Central memory CD8-positive, alpha-beta T cell (primary cell): ENCODE measurements at regions not wholly inside any gene's neighbourhood (a gene's known extent, or its start where the extent isn't known, plus 50 kb on each side); places are given as distances from the start of the nearest gene placed in this dataset.

Source experiments
- ATAC-seq: fragments of 150-1000 bp; cut with Tn5 transposase; replicated peaks from 2 replicates; pipeline ENCODE4 v1.10.0; 2022; ENCODE audit warnings: mild to moderate bottlenecking, moderate FRiP score, moderate number of reproducible peaks; ENCODE audit not compliant: poor library complexity, severe bottlenecking; ENCODE audit errors: extremely low read depth
- DNase-seq, 2 donors: peaks; one replicate each; pipeline ENCODE4 v3.0.0; 2021; ENCODE audit warnings: low spot score in 2 of 2
- H3K27ac Mint-ChIP-seq: one replicate; pipeline ENCODE4 v1.8.0; 2022; ENCODE audit warnings: low read depth, mild to moderate bottlenecking, moderate library complexity, mixed read lengths
- H3K27me3 Mint-ChIP-seq: one replicate; pipeline ENCODE4 v1.8.0; 2022; ENCODE audit warnings: mixed read lengths
- H3K36me3 Mint-ChIP-seq: one replicate; pipeline ENCODE4 v1.8.0; 2022; ENCODE audit warnings: mild to moderate bottlenecking, moderate library complexity, mixed read lengths; ENCODE audit not compliant: insufficient read depth
- H3K4me1 Mint-ChIP-seq: one replicate; pipeline ENCODE4 v1.8.0; 2022; ENCODE audit warnings: mixed read lengths
- H3K4me3 Mint-ChIP-seq: one replicate; pipeline ENCODE4 v1.8.0; 2022; ENCODE audit warnings: mild to moderate bottlenecking, moderate library complexity, mixed read lengths
- H3K9me3 Mint-ChIP-seq: one replicate; pipeline ENCODE4 v1.8.0; 2022; ENCODE audit warnings: mixed read lengths

GRCh38 chr21:27721675-27722074 lies 754.8 kb upstream of the ADAMTS5 start:
- Mint-ChIP-seq H3K9me3 (peaks cover 14% of the 10 kb centered on the region), H3K27ac (no peak overlapping the region), H3K4me3 (no peak overlapping the region), H3K36me3 (no peaks in the 10 kb centered on the region), H3K4me1 (no peaks in the 10 kb centered on the region), H3K27me3 (no peaks in the 10 kb centered on the region)
- DNase-seq = no peak
- no peak for ATAC-seq

DNA sequence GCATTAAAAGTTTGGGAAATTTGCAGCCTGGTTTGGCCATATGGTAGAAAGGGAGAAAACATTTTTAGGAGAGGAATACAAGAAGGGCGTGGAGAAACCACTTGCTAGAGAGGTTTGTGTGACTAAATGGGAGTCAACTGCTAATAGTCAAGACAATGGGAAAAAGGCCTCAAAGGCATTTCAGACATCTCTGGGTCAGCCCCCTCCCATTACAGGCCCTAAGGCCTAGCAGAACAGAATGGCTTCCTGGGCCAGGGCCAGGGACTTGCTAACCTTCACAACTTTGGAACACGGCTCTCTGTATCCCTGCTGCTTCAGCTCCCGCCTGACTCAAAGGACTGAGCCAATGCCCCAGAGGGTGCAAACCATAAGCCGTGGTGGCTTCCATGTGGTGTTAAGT lies 752.3 kb upstream of the ADAMTS5 start:
- DNase-seq (no peak), ATAC-seq (no peak)
- H3K27me3 Mint-ChIP-seq = no peaks in the 10 kb centered on the region
- H3K4me1 Mint-ChIP-seq = no peaks in the 10 kb centered on the region
- no peaks in the 10 kb centered on the region for H3K36me3 Mint-ChIP-seq
- no peak overlapping the region for H3K27ac Mint-ChIP-seq
- H3K4me3 Mint-ChIP-seq = no peak overlapping the region
- peaks cover 4% of the 10 kb centered on the region for H3K9me3 Mint-ChIP-seq

- no peak overlapping the region for H3K4me3 Mint-ChIP-seq
- H3K4me1 Mint-ChIP-seq = no peaks in the 10 kb centered on the region
- peaks cover 4% of the 10 kb centered on the region for H3K9me3 Mint-ChIP-seq
- ATAC-seq = no peak
- H3K36me3 Mint-ChIP-seq = no peaks in the 10 kb centered on the region
- H3K27ac Mint-ChIP-seq = no peak overlapping the region
- no peak for DNase-seq
- no peaks in the 10 kb centered on the region for H3K27me3 Mint-ChIP-seq
Measured at GRCh38 chr21:27715131-27715530, 748.2 kb upstream of the ADAMTS5 start.

GRCh38 chr21:27713154-27714109 lies 746.5 kb upstream of the ADAMTS5 start:
- no peak overlapping the region for H3K4me3 Mint-ChIP-seq
- peaks cover 9% of the 10 kb centered on the region for H3K9me3 Mint-ChIP-seq
- H3K27me3 Mint-ChIP-seq = no peaks in the 10 kb centered on the region

GRCh38 chr21:27704567-27705166 lies 737.8 kb upstream of the ADAMTS5 start:
- H3K9me3 Mint-ChIP-seq = peaks cover 11% of the 10 kb centered on the region
- no peaks in the 10 kb centered on the region for H3K4me1 Mint-ChIP-seq
- H3K36me3 Mint-ChIP-seq = peaks cover 1% of the 10 kb centered on the region
- no peak overlapping the region for H3K27ac Mint-ChIP-seq
- ATAC-seq (no peak), DNase-seq (no peak)
- H3K4me3 Mint-ChIP-seq = no peak overlapping the region
- no peaks in the 10 kb centered on the region for H3K27me3 Mint-ChIP-seq

More at GRCh38 chr21:27713154-27714109, 746.5 kb upstream of the ADAMTS5 start:
- no peaks in the 10 kb centered on the region for H3K36me3 Mint-ChIP-seq
- H3K27ac Mint-ChIP-seq = no peak overlapping the region
- no peaks in the 10 kb centered on the region for H3K4me1 Mint-ChIP-seq
- no peak for ATAC-seq
- DNase-seq = no peak

GRCh38 chr21:27703791-27704190 lies 736.9 kb upstream of the ADAMTS5 start:
- H3K4me1 Mint-ChIP-seq = no peaks in the 10 kb centered on the region
- peaks cover 6% of the 10 kb centered on the region for H3K9me3 Mint-ChIP-seq
- DNase-seq = no peak
- H3K4me3 Mint-ChIP-seq = no peak overlapping the region
- no peaks in the 10 kb centered on the region for H3K27me3 Mint-ChIP-seq
- peaks cover 1% of the 10 kb centered on the region for H3K36me3 Mint-ChIP-seq
- no peak overlapping the region for H3K27ac Mint-ChIP-seq
- ATAC-seq = no peak

- H3K4me3 Mint-ChIP-seq = no peak overlapping the region
- H3K9me3 Mint-ChIP-seq = peaks cover 6% of the 10 kb centered on the region
- no peaks in the 10 kb centered on the region for H3K4me1 Mint-ChIP-seq
- no peaks in the 10 kb centered on the region for H3K27me3 Mint-ChIP-seq
- no peak for DNase-seq
- H3K27ac Mint-ChIP-seq = no peak overlapping the region
- no peak for ATAC-seq
- no peaks in the 10 kb centered on the region for H3K36me3 Mint-ChIP-seq
Measured at GRCh38 chr21:27700974-27701614, 734.2 kb upstream of the ADAMTS5 start.

- H3K9me3 Mint-ChIP-seq = peaks cover 6% of the 10 kb centered on the region
- no peaks in the 10 kb centered on the region for H3K27me3 Mint-ChIP-seq
- no peak overlapping the region for H3K4me3 Mint-ChIP-seq
- ATAC-seq (no peak), DNase-seq (no peak)
- no peak overlapping the region for H3K27ac Mint-ChIP-seq
- H3K4me1 Mint-ChIP-seq = no peaks in the 10 kb centered on the region
- H3K36me3 Mint-ChIP-seq = no peaks in the 10 kb centered on the region
Measured at GRCh38 chr21:27695246-27695645, 728.4 kb upstream of the ADAMTS5 start.

- H3K9me3 Mint-ChIP-seq = peaks cover 6% of the 10 kb centered on the region
- H3K27me3 Mint-ChIP-seq = no peaks in the 10 kb centered on the region
- DNase-seq (no peak), ATAC-seq (no peak)
- no peaks in the 10 kb centered on the region for H3K36me3 Mint-ChIP-seq
- no peak overlapping the region for H3K27ac Mint-ChIP-seq
- no peak overlapping the region for H3K4me3 Mint-ChIP-seq
- H3K4me1 Mint-ChIP-seq = no peaks in the 10 kb centered on the region
Measured at GRCh38 chr21:27694667-27695066, 727.8 kb upstream of the ADAMTS5 start.

DNA sequence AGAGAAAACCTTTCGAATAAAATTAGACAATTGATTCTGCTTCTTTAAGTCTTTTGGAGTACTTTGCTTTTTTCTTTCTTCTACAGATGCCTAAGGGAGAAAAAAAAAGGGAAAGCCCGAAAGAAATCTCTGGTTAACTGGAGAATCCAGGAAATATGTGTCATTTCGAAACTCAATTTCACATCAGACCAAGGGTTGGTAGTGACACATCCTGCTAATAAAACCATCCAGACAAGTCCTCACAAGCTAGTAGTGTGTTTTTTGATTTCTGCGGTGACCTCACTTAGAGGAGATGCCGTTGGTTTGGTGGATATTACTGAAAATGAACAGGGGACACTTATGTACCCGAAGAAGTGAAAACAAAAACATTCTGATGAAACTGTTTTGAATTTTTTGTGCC lies 726.5 kb upstream of the ADAMTS5 start:
- no peaks in the 10 kb centered on the region for H3K4me1 Mint-ChIP-seq
- no peak overlapping the region for H3K4me3 Mint-ChIP-seq
- no peaks in the 10 kb centered on the region for H3K27me3 Mint-ChIP-seq
- DNase-seq (no peak), ATAC-seq (no peak)
- H3K36me3 Mint-ChIP-seq = no peaks in the 10 kb centered on the region
- H3K27ac Mint-ChIP-seq = no peak overlapping the region
- peaks cover 8% of the 10 kb centered on the region for H3K9me3 Mint-ChIP-seq

GRCh38 chr21:27691516-27691915 lies 724.6 kb upstream of the ADAMTS5 start:
- Mint-ChIP-seq H3K9me3 (peaks cover 9% of the 10 kb centered on the region), H3K36me3 (no peaks in the 10 kb centered on the region), H3K4me1 (no peaks in the 10 kb centered on the region), H3K4me3 (no peak overlapping the region), H3K27me3 (no peaks in the 10 kb centered on the region), H3K27ac (no peak overlapping the region)
- no peak for ATAC-seq
- no peak for DNase-seq

GRCh38 chr21:27691006-27691405 lies 724.1 kb upstream of the ADAMTS5 start:
- no peaks in the 10 kb centered on the region for H3K36me3 Mint-ChIP-seq
- H3K9me3 Mint-ChIP-seq = peaks cover 9% of the 10 kb centered on the region
- ATAC-seq = no peak

GRCh38 chr21:27690426-27690825 lies 723.5 kb upstream of the ADAMTS5 start:
- Mint-ChIP-seq H3K27ac (no peak overlapping the region), H3K27me3 (no peaks in the 10 kb centered on the region), H3K4me1 (no peaks in the 10 kb centered on the region), H3K9me3 (peaks cover 7% of the 10 kb centered on the region), H3K36me3 (no peaks in the 10 kb centered on the region), H3K4me3 (no peak overlapping the region)
- ATAC-seq (no peak), DNase-seq (no peak)

More at GRCh38 chr21:27691006-27691405, 724.1 kb upstream of the ADAMTS5 start:
- Mint-ChIP-seq H3K4me1 (no peaks in the 10 kb centered on the region), H3K4me3 (no peak overlapping the region), H3K27ac (no peak overlapping the region), H3K27me3 (no peaks in the 10 kb centered on the region)
- DNase-seq = no peak
